ENCODE measurements at regions not wholly inside any gene's neighbourhood (a gene's known extent, or its start where the extent isn't known, plus 50 kb on each side); places are given as distances from the start of the nearest gene placed in this dataset.

DNA sequence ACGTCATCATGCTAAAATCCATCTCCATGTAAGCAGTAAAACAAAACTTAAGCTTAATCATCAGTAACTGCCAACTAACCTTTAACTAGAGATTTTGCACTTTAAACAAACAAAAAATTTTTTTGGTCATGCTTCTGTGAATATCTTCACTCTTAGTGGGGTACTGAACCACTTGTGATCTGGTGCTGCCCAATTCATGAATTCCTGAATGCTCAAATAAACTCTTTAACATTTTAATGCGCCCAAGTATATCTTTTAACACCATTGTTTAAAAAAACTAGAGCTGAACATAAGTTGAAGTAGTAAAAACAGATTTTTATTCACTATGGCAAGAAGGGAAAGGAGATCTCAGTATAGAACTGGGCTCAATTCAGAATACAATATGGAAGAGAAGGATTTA, 196.9 kb upstream of the USP24 start:
- no peak for DNase-seq (ENCODE audit: low spot score)

DNA sequence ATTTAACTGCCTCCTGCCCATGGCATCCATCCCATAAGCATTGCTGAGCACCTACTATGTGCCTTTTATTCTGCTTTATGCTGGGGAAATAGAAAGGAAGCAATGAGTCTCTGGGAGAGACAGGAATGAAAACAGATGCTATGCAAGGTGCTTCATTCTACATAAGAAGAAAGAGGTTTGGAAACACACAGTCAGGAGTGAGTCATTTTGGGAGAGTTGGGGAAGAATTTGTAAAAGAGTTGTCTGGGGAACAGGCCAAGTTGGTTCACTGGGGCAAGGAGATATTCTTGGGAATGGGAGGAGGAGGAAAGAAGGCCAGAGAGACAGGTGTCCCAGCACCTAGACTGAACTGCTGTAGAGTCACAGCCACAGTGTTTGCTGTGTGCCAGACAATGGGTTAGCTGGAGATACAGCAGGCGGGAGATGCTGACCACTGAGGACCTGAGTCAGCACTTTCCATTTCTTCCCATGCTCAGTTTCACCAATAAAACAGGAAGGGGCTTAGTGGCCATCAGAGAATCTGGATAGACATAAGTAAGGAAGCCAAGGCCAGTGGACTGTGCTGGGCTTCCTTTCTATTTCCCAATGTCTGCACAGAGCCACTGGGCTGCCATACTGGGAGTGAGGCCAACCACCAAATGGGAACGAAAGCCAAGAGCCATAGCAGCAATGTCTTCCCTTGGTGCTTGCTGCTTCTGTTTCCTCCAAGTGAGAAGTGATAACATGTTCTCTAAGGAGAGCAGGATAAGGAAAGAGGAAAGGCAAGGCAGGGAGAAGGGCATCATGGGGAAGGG, 187.7 kb upstream of the USP24 start:
- peak; percentile 66 for DNase-seq (ENCODE audit: low spot score)

DNA sequence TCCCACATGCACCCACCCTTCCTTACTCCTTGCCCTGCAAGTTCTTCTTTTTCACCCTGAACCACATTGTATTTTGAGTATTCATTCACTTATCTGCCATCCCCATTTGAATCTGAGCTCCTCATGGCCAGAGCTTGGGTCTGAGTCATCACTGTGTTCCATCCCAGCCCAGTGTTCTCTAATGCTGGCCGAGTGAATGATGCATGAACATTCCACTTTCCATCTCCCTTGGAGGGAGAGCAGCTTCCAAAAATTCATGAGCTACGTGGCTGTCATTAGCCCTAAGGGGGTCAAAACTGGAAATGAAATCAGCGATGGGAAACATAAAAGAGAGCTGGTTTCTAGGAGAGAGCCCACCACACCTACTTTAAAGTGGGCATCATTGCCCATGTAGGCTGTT, 187.0 kb upstream of the USP24 start:
- peak; percentile 88 for DNase-seq (ENCODE audit: low spot score)

DNA sequence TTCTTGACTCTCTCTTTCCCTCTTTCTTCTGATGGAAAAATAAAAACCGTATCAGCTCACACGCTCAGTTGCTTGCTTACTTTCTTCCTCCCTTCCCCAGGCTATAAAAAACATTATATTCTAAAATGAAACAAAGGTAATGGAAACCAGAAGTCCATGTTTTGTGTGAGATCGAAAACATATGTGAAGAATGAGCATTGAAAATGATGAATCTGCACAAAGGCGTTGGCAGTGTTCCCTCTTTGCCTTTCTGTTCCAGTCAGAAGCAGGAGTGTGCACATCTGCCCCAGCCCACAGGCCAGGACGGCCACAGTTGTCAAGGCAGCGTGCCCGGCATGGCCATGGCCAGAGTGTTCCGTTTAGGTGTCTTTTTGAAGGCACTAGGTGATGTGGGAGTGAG, 185.3 kb upstream of the USP24 start:
- peak; percentile 56 for DNase-seq (ENCODE audit: low spot score)

DNA sequence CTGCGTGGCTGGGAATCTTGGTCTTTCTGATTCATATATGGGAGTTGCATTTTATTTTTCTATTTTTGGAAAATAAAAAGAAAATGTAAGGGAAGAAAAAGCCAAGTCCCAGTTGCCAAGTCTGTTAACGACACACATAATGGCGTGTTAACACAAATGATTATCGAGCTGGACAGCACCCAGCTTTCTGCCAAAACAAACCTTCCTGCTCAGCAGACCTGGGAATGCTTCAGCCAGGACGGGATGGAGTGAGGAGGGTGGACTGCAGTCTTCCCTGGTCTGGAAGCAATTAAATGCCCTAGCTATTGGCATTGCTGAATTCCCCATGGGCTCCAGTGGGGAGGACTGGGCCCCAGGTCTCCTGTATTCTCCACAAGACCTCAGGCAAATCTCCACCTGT, 184.2 kb upstream of the USP24 start:
- DNase-seq (ENCODE audit: low spot score) = no peak

DNA sequence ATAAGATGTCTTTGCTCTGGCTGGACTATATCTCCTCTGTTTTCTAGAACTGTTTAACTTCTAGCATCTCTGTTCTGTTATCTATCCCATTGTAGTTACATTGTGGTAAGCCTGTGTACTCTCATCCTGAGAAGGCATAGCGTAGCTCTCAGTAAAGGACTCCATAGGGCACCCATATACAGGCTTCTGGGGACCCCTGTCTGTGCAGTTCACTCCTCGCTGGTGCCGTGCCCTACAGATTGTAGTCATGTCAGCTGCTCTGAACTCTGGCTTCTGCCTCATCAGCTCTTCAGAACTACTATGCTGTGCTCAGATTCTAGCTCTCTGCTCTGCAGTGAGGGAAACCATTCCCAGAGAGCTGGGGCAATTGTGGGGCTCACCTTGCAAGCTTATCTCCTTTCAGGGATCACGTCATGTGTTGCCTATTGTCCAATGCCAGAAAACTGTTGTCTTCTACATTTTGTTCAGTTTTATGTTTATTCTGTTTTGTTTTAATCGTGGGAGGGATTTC, 181.3 kb upstream of the USP24 start:
- DNase-seq (ENCODE audit: low spot score) = no peak

DNA sequence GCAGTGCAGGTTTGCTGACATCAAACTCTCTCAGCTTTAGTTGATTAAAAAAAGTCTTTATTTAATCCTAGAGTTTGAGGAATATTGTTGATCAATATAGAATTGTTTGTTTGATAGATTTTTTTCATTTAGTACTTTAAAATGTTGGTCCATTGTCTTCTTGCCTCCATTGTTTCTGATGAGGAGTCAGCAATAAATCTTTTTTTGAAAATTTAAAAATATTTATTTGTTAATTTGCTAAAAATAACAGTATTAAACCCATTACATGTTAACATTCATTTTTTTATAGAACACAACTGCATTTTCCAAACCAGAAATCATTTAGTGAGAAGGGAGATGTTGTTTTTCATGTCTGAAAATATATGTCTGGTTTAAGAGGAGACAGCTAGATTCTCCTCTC, 173.8 kb upstream of the USP24 start:
- no peak for DNase-seq (ENCODE audit: low spot score)

DNA sequence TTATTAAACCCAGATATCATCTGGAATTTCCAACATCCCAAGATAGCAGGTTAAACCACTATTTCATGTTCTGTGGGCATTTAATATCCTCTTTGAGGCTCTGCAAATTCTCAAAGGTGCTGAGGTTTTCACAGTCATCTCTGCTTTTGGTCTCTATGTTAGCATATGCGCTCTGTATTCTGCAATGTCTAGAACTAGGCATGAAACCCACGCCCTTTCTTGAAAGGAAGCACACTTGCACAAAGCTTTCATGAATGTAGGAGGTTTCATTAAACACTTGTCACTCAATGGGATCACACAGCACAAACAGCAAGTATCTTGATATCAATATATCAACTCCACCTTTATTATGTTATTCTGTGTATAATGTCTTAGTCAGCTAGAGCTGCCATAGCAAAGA, 172.0 kb upstream of the USP24 start:
- no peak for DNase-seq (ENCODE audit: low spot score)

DNA sequence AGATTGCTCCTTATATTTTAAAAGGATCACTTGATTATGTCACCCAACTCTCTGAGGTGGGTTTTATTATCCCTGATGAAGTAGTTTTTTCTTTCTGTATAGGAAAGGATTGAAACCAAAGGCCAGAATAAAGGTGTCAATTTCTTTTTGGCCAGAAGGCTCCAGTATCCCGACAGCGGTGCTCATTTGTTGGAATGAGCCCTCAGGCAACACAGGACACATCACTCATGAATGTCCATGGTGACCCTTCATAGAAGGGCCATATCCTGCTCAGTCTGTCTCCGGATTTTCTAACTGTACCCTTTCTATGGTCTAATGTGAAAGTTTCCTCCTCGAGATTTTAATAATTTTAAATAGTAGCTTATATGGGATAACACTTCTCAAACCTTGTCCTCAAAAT, 171.3 kb upstream of the USP24 start:
- DNase-seq (ENCODE audit: low spot score) = no peak

DNA sequence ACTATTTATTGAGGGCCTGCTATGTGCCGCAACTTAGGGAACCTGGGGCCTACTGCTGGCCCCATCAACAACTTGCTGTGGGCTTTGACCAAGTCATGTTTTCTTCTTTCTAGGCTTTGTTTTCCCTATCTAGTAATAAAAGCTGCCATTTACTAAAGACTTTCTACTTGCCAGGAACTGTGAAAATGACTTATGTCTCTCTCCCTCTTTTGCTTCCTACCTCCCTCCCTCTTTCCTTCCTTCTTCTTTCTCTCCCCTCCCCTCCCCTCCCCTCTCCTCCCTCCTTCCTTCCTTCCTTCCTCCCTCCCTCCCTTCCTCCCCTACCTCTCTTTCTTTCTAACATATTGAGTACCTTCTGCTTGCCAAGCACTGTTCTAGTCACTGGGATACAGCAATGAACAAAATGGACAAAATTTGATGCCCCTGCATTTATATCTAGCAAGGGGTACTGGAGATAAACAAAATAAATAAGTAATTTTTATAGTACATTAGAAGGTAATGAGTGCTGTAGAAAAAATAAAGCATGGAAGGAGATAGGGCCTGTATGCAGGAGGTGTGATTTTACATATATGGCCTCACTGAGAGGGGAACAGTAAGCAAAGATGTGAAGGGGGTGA, 170.3 kb upstream of the USP24 start:
- DNase-seq (ENCODE audit: low spot score) = no peak

DNA sequence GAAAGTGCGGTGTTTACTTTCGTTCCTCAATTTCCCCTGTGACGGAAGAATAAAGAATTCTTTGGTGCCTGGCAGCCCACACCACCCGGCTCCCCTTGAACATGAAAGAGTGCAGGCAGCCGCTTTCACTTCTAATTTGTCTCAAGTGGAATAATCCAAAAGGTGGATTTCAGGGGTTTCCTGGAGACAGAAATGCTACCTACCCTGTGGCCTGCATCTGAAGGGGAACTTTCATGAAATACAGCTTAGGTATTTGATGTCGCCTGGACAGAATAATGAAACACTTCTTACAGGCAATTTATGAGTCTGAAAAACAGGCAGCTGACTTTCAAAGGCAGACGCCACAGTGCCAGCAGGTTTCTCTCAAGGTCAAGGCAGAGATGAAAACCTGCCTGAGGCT, 169.5 kb upstream of the USP24 start:
- no peak for DNase-seq (ENCODE audit: low spot score)

DNA sequence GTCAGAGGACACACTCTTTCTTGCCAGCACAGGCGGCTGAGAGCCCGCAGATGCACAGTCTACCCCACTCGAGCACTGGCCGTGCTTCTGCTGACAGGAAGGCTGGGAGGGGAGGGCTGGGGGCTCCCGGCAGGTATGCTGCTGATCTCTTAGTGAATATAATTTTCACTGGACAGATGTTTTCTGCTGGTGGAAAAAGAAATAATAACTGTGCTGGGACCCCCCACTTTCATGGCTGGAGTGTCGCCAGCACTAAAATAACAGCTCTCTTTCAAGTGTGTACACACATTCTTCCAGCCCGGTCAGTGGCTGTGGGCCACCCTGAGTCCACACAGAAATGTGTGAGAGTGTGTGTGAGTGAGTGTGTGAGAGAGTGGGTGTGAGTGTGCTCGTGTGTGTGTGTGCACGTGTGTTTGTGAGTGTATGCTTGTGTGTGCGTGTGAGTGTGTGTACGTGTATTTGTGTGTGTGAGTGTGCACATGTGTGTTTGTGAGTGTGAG, 167.7 kb upstream of the USP24 start:
- DNase-seq (ENCODE audit: low spot score) = no peak

DNA sequence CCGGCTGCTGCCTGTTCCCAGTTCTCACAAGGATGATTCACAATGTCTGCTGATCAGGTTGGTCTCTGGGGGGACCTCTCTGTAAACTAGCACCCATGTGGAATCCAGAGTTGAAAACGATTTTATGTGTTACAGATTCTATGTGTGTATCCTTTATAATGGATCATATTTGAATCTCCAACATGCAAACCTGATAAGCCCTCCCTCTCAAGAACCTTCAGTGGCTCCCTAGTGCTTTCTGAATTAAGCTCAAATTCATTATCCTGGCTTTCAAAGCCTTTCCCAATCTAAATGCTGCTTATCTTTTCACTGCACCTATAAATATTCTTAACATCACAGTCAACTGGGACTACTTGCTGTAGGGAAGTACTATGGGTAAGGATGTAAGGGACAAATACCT, 166.8 kb upstream of the USP24 start:
- DNase-seq (ENCODE audit: low spot score) = no peak

DNA sequence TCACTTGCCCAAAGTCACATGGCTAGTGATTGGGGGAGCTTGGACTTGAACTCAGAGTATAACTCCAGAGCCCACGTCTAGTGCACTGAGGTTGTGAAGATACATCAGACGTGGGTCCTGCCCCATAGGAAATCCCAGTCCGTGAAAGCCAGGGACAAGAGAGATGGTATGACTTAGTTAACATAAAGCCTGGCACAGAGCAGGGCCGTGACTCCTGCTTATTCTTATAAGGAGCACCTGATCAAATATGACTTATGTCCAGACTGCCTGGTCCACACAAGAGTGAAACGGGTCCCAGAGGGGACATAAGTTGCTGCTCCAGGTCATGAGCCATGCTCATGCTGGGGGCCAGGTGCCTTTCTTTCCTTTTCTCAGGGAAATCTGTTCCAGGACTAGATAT, 166.3 kb upstream of the USP24 start:
- no peak for DNase-seq (ENCODE audit: low spot score)

DNA sequence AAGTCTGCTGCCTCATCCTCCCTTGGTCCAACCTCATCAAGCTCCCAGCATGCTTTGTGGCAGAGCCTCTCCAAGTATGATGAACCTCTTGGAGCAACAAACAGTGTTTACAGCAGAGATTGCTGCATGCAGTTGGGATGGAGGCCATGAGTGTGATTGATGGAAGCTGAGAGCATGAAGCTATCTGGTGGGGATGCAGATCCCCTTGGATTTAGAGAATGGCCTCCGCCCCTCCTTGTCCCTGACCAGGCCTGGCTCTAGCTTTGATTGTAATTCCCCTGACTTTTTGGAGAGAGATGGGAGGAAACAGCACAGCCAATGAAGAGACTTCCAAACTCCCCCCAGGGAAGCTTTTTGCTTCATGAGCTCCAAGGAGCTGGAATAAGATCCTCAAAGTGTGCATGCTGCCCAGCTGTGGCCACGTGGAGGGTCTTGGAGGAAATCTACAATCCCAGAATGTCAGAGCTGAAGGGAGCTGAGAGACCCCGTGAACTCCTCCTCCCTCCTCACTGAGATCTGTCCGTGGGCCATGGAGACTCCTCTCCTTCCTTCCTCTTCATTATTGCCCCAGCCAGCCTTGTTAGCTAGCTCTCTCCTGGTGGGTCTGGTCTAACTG, 165.3 kb upstream of the USP24 start:
- no peak for DNase-seq (ENCODE audit: low spot score)

DNA sequence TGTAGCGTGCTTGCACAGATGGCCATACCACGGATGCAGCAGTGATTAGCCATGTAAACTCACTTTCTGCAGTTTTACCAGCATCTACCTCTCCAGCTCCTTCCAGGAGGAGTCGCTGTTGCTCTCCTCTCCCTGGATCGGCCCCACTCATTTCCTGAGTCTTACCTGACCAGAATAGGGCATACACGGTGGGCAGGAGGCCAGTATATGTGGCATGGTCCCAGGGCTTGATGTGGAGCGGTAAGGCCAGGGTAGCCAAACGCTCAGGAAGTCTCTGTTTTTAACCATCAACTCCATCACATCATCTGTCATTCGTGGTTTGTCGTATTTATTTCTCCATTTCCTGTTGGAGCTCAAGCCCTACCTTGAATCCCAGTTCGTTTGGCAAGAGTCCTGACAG, 163.4 kb upstream of the USP24 start:
- peak; percentile 58 for DNase-seq (ENCODE audit: low spot score)

DNA sequence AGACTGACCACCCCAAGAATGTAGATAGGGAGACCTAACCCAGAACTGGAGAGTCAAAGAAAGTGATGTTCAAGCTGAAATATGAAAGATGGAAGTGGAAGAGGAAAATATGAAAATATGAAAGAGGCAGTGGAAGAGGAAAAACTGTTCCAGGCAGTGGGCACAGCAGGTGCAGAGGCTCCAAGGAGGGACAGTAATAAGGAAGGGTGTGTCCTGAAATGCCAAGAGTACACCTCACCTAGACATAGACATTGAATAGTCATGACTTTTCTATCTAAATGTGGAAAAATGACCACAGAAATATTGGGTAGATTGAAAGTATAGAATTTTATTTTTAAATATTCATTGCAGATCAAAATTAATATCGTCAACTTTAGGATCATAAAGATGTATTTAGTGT, 161.7 kb upstream of the USP24 start:
- no peak for DNase-seq (ENCODE audit: low spot score)

DNA sequence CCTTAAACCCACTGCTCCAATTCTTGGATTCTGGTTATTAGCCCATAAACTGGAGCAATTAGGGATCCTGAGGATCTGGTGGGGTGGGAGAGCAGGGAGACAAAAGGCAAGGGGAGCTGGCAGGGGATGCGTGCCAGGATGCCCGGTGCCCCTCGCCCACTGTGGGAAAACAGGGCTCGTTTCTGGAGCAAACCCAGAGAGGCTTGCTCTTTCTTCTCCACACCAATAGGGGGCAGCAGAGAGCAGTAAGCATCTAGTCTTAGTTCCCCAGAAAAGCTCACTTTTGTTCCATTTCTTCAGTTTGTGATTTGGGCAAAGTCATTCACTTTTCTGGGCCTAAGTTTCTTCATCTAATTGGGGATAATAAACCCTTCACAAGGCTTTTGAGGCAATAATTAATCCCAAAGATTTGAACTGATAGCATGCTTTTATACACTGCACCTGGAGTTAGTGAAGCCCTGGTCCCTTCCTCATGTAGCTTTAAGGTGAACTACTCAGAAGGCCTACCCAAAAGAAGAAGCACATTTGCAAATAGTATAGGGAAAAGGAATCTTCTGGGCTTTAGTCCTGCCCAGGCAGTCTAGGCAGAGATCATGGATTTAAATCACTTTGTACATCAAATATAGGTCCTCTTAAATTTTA, 160.6 kb upstream of the USP24 start:
- DNase-seq (ENCODE audit: low spot score) = peak; percentile 59

DNA sequence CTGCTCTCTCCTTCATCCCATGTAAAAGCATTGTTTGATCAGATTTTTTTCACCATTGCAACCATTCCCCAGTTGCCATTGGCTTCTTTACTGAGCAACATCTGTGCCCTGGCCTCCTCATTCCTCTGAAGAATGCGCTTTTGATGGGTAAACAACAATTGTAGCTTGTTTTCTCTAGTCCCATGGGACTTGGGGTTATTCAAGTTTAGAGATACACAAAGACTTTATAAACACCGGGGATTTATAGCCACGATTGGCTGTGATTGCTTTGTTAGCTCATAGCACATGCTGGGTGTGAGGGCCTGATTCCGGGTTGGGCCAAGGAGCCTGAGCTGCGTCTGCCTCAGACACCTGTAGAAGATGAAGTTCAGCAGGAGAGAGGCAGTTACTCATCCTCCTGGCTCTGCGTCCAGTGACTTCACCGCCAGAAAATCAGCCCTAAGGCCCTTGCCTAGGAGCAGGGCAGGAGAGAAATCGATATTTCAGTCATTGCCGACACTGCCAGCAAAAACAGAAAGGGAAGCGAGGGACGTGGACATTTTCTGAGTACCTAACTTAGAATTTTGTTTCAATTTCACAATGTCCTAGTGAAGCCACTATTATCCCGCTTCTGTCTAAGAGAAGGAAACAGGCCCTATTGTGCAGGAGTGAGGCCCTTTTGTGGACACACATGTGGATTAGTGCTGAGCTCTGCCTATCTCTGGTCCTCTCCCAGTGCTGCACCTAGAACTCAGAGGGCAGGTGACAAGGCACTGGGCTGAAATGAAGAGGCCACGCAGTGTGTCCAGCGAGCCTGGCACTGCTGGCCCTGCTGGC, 159.8 kb upstream of the USP24 start:
- peak; percentile 39 for DNase-seq (ENCODE audit: low spot score)

DNA sequence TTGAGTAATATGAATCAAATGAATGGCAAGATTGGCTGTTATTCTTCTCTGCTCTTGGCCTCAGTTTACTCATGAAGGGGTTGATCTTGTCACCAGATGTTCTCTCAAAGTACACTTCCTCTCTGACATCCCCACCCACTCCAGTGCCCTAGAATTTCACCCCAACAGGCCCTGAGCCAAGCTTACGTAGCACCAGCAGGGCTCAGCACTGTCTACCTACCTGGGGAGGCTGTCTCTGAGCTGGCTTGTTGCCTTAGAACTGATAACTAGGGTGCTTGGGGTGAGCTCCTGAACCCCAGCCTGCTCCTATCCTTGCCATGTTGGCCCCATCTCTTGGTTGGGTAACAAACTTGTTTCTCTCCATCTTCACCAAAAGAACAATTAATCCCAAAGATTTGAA, 159.1 kb upstream of the USP24 start:
- no peak for DNase-seq (ENCODE audit: low spot score)

DNA sequence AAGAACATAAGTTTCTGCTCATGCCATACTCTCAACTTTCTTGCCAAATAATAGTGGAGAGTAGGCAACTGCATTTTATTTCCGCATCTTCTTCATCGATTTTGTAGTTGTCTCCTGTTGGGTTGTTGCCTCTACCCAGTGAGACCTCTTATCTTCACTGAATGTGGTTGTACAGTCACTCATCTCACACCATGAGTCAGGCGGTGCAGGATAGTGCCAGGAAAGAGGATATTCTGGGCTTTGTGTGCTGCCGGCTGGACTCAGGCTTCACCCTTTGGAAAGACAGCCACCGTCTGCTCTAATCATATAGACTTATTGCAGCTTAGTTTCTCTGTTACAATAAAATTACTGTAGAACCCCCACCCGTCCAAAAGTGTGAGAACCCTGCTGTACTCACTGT, 154.3 kb upstream of the USP24 start:
- DNase-seq (ENCODE audit: low spot score) = peak; percentile 82

DNA sequence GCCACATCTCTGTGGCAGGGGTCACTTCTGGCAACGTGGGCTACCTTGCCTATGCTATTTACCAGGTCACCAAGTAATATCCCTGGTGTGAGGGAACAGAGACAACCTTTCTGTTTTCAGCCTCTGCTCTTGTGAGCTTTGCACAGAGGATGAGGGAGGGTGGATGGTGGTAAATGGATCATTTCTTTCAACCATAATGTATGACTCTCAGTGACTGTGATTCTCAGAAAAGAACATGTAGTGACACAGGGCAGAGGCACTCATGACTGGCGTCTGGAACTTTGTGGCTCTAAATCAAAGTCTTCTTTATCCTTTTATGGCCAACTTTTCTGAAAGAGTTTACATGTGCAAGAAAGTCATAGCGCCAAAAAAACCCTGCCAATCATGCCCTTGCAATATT, 153.5 kb upstream of the USP24 start:
- no peak for DNase-seq (ENCODE audit: low spot score)
